PFSK-1 (cell line): ENCODE measurements at regions not wholly inside any gene's neighbourhood (a gene's known extent, or its start where the extent isn't known, plus 50 kb on each side); places are given as distances from the start of the nearest gene placed in this dataset.

Experiments
- FOXP2 ChIP-seq: optimal IDR thresholded peaks from 2 replicates; pipeline ENCODE3; 2011; ENCODE audit warnings: borderline replicate concordance, control low read depth, inconsistent platforms; ENCODE audit not compliant: insufficient read depth; ENCODE audit errors: extremely low read length, extremely low read depth
- POLR2AphosphoS5 ChIP-seq: IDR thresholded peaks from 2 replicates; pipeline ENCODE4 v1.6.1; 2012; ENCODE audit warnings: low read depth, mild to moderate bottlenecking, control low read depth, low read length, moderate library complexity
- SIN3A ChIP-seq: IDR thresholded peaks from 2 replicates; pipeline ENCODE4 v1.6.1; 2012; ENCODE audit warnings: mild to moderate bottlenecking, low read length, moderate library complexity, borderline replicate concordance; ENCODE audit not compliant: insufficient read depth
- TAF1 ChIP-seq: IDR thresholded peaks from 2 replicates; pipeline ENCODE4 v1.6.1; 2012; ENCODE audit warnings: low read length, control low read depth, borderline replicate concordance; ENCODE audit not compliant: insufficient read depth
- TF ChIP-seq, protein P1 (sequence below), 2 experiments: IDR thresholded peaks; 2 replicates each; pipeline versions ENCODE4 v1.6.1 to v1.8.0; 2011 to 2012; ENCODE audit warnings: low read depth in 2 of 2, low read length in 2 of 2, control low read depth in 1 of 2, inconsistent platforms in 1 of 2, mild to moderate bottlenecking in 1 of 2, moderate library complexity in 1 of 2; ENCODE audit not compliant: insufficient read depth in 1 of 2

- TF ChIP-seq FOXP2, result no peak
- TF ChIP-seq POLR2AphosphoS5, result no peak
- TF ChIP-seq TAF1, result no peak
- TF ChIP-seq, protein P1, sequence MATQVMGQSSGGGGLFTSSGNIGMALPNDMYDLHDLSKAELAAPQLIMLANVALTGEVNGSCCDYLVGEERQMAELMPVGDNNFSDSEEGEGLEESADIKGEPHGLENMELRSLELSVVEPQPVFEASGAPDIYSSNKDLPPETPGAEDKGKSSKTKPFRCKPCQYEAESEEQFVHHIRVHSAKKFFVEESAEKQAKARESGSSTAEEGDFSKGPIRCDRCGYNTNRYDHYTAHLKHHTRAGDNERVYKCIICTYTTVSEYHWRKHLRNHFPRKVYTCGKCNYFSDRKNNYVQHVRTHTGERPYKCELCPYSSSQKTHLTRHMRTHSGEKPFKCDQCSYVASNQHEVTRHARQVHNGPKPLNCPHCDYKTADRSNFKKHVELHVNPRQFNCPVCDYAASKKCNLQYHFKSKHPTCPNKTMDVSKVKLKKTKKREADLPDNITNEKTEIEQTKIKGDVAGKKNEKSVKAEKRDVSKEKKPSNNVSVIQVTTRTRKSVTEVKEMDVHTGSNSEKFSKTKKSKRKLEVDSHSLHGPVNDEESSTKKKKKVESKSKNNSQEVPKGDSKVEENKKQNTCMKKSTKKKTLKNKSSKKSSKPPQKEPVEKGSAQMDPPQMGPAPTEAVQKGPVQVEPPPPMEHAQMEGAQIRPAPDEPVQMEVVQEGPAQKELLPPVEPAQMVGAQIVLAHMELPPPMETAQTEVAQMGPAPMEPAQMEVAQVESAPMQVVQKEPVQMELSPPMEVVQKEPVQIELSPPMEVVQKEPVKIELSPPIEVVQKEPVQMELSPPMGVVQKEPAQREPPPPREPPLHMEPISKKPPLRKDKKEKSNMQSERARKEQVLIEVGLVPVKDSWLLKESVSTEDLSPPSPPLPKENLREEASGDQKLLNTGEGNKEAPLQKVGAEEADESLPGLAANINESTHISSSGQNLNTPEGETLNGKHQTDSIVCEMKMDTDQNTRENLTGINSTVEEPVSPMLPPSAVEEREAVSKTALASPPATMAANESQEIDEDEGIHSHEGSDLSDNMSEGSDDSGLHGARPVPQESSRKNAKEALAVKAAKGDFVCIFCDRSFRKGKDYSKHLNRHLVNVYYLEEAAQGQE (IDR thresholded peaks at IDR 0.05; ENCODE audit: insufficient read depth in 1 of 2, low read depth in 2 of 2, low read length in 2 of 2), result no peak
These were observed 160.6 kb upstream of the HMGA2 start for GRCh38 chr12:65663648-65664047.

DNA sequence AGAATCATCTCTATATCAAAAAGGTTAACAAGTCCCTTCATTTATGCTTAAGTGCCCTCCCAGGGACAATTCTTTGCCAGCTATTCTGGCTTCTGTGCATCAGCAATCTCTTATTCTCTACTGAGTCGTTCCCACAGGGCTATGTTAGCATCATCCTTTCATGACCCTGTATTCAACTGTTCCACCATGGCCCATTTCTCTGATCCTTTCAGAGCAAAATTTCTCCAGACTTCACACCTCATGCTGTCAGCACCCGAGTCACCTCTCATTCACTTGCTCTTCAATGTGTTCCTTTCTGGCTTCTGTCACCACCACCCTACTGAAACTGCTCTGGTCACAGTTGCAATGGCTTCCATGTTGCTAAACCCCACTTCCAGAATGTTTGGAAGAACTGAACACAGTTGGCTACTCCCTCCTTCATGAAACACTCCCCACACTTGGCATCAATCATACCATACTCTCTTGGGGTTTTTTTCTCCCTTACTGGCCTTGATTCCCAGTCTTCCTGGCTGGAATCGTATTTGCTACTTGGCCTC is 159.5 kb upstream of the HMGA2 start:
- no peak for TF ChIP-seq SIN3A
- no peak for TF ChIP-seq POLR2AphosphoS5
- no peak for TF ChIP-seq FOXP2
- TF ChIP-seq TAF1, result no peak
- TF ChIP-seq, protein P1 (IDR thresholded peaks at IDR 0.05; ENCODE audit: insufficient read depth in 1 of 2, low read depth in 2 of 2, low read length in 2 of 2), result no peak

DNA sequence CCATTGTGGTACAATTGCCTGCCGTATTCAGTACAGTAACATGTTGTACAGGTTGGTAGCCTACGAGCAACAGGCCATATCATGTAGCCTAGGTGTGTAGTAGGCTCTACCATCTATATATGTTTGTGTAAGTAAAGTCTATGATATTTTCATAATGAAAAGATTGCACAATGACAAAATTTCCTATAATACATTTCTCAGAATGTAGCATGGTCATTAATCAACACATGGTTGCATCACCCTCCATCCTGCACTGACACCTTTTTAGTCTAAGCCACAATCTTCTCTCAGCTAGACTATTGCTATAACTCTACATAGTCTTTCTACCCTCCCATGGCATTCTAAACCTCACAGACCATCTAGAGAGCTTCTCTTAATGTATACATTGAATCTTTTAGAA is 158.5 kb upstream of the HMGA2 start:
- TF ChIP-seq POLR2AphosphoS5 (no peak), FOXP2 (no peak), SIN3A (no peak)

GRCh38 chr12:65666876-65667275 is 157.4 kb upstream of the HMGA2 start:
- TF ChIP-seq POLR2AphosphoS5, result no peak
- no peak for TF ChIP-seq FOXP2

- TF ChIP-seq SIN3A (no peak), FOXP2 (no peak), TAF1 (no peak), POLR2AphosphoS5 (no peak)
- TF ChIP-seq, protein P1 (IDR thresholded peaks at IDR 0.05; ENCODE audit: insufficient read depth in 1 of 2, low read depth in 2 of 2, low read length in 2 of 2), result no peak
These were observed 156.4 kb upstream of the HMGA2 start for GRCh38 chr12:65667932-65668331.

GRCh38 chr12:65668981-65669695 is 155.1 kb upstream of the HMGA2 start:
- TF ChIP-seq POLR2AphosphoS5, result no peak
- TF ChIP-seq, protein P1 (IDR thresholded peaks at IDR 0.05; ENCODE audit: insufficient read depth in 1 of 2, low read depth in 2 of 2, low read length in 2 of 2), result no peak
- TF ChIP-seq SIN3A, result no peak
- TF ChIP-seq TAF1, result no peak
- no peak for TF ChIP-seq FOXP2
